ENCODE measurements at regions not wholly inside any gene's neighbourhood (a gene's known extent, or its start where the extent isn't known, plus 50 kb on each side); places are given as distances from the start of the nearest gene placed in this dataset.

GRCh38 chr7:3141326-3141725 is 97.7 kb upstream of the CARD11 start:
- TF ChIP-seq ZFP3 (CRISPR knock-in tag; IDR thresholded peaks at IDR 0.05) (no peak), TOX (CRISPR knock-in tag; IDR thresholded peaks at IDR 0.05; ENCODE audit: borderline replicate concordance) (no peak), PPARA (CRISPR knock-in tag; IDR thresholded peaks at IDR 0.05; ENCODE audit: borderline replicate concordance) (no peak), TCF4 (CRISPR knock-in tag; IDR thresholded peaks at IDR 0.05; ENCODE audit: borderline replicate concordance) (no peak), PATZ1 (CRISPR knock-in tag; IDR thresholded peaks at IDR 0.05; ENCODE audit: borderline replicate concordance) (no peak), ZNF565 (CRISPR knock-in tag; conservative IDR thresholded peaks at IDR 0.05; ENCODE audit: low read depth) (no peak), ARNTL (CRISPR knock-in tag; IDR thresholded peaks at IDR 0.05; ENCODE audit: borderline replicate concordance, low read depth) (no peak), RARB (CRISPR knock-in tag; IDR thresholded peaks at IDR 0.05) (no peak), SNAI2 (CRISPR knock-in tag; IDR thresholded peaks at IDR 0.05) (no peak), ZNF70 (CRISPR knock-in tag; IDR thresholded peaks at IDR 0.05) (no peak)

Measured in SK-N-SH treated with all-trans-retinoic acid at 6 μM for 48 hours (cell line).